ENCODE measurements at regions not wholly inside any gene's neighbourhood (a gene's known extent, or its start where the extent isn't known, plus 50 kb on each side); places are given as distances from the start of the nearest gene placed in this dataset.
"Not testable (repeated sequence)": the region's sequence is repeated elsewhere in the genome, so short reads cannot be mapped to it uniquely, and the experiment has no call there.

DNA sequence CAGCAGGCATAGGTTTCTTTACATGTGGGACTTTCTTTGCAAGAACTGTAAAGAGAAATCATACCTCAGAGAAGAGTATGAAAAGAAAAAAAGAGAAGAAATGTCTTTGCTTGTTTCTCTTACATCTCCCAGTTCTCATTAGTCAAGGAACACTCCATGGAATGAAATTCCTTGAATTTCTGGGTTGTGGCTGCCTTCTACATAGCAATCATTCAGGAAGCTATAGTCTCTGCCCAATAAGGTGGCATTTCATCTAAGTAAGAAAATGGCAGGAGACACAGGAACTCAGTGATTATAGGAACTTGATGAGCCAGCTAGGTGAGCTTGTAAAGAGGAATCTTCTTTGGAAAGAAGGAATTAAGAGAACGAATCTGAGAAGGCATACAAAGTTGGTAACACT lies 197.0 kb upstream of the FKBP1C start:
- no peak for DNase-seq (ENCODE audit: low read depth)

DNA sequence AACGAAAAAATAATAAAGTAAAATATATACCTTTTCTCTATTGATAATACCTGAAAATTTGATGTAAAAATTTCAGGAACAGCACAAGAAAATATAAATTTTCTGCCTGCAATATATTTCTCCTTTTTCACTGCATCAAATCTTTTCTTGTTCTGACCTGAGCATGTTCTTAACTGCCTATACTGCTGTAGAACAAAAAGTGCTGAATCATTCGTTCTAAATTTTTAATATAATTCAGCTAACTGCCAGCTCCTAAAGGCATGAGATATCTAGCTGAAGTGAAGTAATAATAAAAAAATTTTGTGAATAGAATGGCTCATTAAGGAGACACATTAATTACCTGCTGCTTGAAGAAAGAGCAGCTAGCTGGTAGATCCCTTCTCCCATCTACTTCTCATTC lies 188.6 kb upstream of the FKBP1C start:
- no peak for DNase-seq (ENCODE audit: low read depth)

DNA sequence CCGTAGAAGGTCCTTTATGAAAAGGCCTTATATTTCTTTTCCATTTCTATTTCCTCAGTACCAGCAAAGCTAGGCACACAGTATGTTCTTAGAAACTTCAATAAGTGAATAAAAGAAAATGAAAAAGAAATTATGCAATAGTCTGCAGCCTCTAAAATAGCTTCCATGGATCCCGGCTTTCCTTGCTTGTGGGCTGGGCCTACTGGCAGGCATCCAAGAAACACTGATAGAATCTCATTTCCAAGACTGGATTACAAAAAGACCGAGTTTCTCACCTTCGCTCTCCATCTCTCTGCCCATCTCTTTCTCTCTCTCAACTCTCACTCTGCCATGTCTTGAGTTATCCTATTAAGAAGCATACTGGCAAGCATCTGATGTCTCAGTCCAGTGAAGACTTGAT lies 187.5 kb upstream of the FKBP1C start:
- DNase-seq (ENCODE audit: low read depth) = no peak

DNA sequence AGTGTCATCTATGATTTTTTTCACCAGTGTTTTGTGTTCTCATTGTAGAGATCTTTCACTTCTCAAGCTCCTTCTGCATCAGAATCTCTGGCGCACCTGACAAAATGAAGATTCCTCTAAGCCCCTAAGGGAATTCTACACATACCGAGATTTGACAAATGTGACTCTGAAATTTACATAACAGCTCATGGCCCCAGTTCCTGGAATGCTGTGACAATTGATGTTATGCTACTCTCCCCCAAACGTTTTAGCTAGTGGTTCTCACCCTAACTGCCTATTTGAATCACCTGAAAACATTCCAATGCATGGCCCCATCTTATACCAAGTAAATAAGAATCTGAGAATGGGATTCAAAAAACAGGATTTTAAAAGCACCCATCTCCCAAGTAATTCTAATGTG lies 162.1 kb upstream of the FKBP1C start:
- no peak for DNase-seq (ENCODE audit: low read depth)

DNA sequence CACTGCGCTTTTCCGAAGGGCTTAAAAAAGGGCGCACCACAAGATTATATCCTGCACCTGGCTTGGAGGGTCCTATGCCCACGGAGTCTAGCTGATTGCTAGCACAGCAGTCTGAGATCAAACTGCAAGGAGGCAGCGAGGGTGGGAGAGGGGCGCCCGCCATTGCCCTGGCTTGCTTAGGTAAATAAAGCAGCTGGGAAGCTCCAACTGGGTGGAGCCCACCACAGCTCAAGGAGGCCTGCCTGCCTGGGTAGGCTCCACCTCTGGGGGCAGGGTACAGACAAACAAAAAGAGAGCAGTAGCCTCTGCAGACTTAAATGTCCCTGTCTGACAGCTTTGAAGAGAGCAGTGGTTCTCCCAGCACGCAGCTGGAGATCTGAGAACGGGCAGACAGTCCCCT lies 158.1 kb upstream of the FKBP1C start:
- DNase-seq (ENCODE audit: low read depth) = not testable (repeated sequence)

GRCh38 chr6:63058601-63059000 lies 152.7 kb upstream of the FKBP1C start:
- DNase-seq (ENCODE audit: low read depth) = no peak

DNA sequence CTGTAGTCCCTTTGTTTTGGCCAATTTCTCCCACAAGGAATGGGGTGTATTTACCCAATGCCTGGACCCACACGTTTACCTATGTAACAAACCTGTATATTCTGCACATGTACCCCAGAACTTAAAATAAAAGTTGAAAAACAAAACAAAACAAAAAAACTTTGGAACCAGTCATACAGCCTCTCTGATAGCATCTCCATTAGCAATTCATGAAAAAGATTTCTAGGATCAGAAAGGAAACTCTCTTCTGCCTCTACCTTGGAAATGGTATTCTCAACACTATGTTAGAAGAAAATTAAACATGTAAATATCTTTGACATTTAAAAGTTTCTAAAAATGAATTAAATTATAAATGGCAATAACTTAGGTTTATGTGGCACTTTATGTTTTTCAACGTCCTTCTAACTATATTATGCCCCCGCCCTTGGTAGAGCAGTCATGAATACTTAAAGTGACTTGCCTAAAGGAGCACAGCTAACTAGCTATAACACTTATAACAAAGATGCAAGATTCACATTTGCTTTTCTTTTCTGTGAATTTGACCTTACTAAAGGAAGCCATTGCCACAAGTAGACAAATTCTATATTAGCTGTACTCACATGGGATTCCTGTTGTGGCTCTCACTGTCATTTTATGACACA lies 147.5 kb upstream of the FKBP1C start:
- DNase-seq (ENCODE audit: low read depth) = no peak

DNA sequence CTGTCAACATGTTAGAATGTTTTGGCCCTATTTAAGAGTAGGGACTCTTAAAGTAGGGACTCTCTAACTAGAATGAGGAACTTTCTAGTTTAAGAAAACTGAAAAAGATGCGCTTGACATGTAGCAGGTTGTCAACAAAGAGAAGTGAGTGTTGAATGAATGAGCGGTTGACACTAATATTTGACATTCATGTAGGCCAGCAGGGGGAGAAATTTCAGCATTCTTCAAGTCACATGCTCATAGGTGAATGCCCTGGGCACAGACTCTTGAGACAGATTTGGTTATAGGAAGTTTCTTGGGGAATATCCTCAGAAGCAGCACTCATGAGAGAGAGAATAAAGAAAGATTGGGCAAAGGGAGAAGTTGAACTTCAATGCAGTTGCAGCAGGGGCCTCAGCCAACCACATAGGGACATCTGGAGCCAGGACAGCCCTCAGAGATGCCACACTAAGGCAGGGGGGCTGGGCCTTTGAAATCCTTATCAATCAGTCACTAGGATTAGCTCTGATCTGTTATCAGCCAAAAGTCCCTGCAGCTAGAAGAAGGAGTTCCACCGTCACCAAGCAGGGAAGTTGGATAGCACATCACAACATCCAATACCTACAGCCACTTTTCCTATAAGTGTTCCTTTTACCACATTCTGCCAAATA lies 145.1 kb upstream of the FKBP1C start:
- no peak for DNase-seq (ENCODE audit: low read depth)

DNA sequence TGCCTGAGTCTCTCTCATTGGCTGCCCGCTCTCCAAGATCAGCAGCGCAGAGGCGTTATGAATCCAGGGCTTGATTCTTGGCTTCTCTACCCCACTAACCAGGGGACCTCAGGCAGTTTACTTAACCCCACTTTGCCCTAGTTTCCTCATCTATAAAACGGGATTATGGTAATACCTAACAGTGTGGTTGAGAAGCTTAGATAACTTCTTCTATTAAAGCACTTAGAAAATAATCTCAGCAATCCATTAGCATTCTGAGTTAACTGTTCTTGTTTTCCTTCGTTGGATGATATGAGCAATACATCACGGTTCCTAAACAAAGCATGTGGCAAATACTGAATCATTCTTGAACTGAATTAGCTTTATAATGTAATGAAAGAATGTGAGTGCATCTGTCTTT lies 116.3 kb upstream of the FKBP1C start:
- no peak for DNase-seq (ENCODE audit: low read depth)

GRCh38 chr6:63097222-63097621 lies 114.0 kb upstream of the FKBP1C start:
- DNase-seq (ENCODE audit: low read depth) = no peak

GRCh38 chr6:63098789-63099188 lies 112.5 kb upstream of the FKBP1C start:
- no peak for DNase-seq (ENCODE audit: low read depth)

GRCh38 chr6:63099772-63100459 lies 111.4 kb upstream of the FKBP1C start:
- no peak for DNase-seq (ENCODE audit: low read depth)

GRCh38 chr6:63114610-63115211 lies 96.6 kb upstream of the FKBP1C start:
- no peak for DNase-seq (ENCODE audit: low read depth)

- DNase-seq (ENCODE audit: low read depth) = no peak
Measured at GRCh38 chr6:63121166-63121565, 90.1 kb upstream of the FKBP1C start.

DNA sequence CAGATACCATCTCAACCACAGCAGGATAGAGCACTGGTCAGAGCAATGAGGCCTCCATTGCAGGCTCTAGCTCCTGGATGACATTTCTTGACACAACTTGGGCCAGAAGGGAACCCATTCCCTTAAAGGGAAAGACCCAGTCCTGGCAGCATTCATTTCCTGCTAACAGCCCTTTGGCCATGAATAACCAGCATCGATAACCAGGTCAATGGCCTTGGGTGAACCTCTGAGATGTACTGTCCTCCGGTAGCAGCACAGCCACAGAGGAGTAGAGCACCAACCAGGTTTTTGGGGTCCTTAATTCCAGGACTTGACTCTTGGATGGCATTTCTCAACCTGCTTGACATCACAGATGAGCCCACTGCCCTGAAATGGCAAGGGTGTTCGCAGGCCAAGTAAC lies 71.2 kb upstream of the FKBP1C start:
- no peak for DNase-seq (ENCODE audit: low read depth)

DNA sequence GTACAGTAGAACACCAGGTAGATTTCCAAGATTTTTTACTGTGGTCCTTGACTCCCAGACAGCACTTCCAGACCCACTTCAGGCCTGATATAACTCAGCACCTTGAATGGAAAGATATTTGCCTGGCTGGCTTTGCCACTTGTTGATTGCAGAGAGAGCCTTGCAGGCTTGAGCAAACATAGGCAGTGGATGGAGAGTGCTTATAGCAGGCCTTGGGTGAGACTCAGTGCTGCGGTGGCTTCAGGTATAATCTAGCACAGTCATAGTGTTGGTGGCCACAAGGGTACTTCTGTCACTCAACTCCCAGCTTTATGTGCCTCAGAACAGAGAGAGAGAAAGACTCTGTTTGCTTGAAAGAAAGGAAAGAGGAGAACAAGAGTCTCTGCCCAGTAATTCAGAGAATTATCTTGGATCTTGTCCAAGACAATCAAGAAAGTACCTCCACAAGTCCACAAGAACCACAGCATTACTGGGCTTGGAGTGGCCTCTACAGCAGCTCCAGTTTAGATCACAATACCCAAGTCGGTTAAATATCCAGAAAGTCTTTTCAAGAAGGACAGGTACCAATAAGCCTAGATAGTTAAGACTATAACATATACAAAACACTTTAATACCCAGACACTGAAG lies 70.5 kb upstream of the FKBP1C start:
- DNase-seq (ENCODE audit: low read depth) = no peak

GRCh38 chr6:63149730-63150129 lies 61.5 kb upstream of the FKBP1C start:
- DNase-seq (ENCODE audit: low read depth) = no peak

GRCh38 chr6:63154535-63154934 lies 56.7 kb upstream of the FKBP1C start:
- no peak for DNase-seq (ENCODE audit: low read depth)
